ENCODE measurements at regions not wholly inside any gene's neighbourhood (a gene's known extent, or its start where the extent isn't known, plus 50 kb on each side); places are given as distances from the start of the nearest gene placed in this dataset.

DNA sequence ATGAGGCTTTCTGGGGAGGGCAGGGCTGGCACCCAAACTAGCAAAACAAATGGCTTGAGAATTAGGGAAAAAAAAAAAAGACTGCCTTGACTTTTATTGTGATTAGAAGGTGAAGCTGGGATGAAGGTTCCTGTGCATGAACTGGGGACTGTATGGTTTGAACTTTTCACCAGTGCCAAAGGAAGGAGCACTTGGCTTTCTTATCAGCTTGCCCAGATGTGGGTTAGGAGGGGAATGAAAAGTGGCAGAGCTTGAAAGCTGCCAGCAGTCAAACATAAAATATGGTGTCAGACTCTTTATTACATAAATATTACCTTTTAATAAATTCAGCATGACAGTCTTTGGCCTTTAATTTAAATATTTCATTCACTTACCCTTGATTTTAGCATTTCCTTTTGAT, 182.5 kb downstream of the PSAT1 start:
- dilution Hi-C loops (cut with MboI; ENCODE audit: extremely low pct_ligation_motif_present, low sequenced_read_pairs), result no loop called here
- Histone ChIP-seq H3K36me3 (ENCODE audit: control insufficient read depth in 2 of 2, extremely low read depth in 1 of 2, insufficient read depth in 2 of 2, low read length in 2 of 2) (no peaks in the 10 kb centered on the region), H3K27me3 (ENCODE audit: control insufficient read depth in 2 of 2, insufficient read depth in 2 of 2, low read length in 2 of 2) (no peaks in the 10 kb centered on the region), H2AFZ (ENCODE audit: low read depth, low read length) (no peak overlapping the region), H3K4me2 (ENCODE audit: insufficient read depth, low read length) (no peak overlapping the region), H3K9ac (replicated peaks; ENCODE audit: extremely low read depth, insufficient read depth, low read length) (no peak overlapping the region), H4K20me1 (replicated peaks; ENCODE audit: control insufficient read depth, extremely low read depth, insufficient read depth, low read length) (no peaks in the 10 kb centered on the region), H3K4me1 (ENCODE audit: control insufficient read depth, extremely low read depth, insufficient read depth, low read length) (no peaks in the 10 kb centered on the region), H3K9me1 (replicated peaks; ENCODE audit: control insufficient read depth, extremely low read depth, insufficient read depth, low read length) (no peaks in the 10 kb centered on the region), H3K79me2 (ENCODE audit: control insufficient read depth, insufficient read depth, low read length) (no peaks in the 10 kb centered on the region), H3K9me3 (replicated peaks; ENCODE audit: control insufficient read depth, insufficient read depth, low read length) (no peaks in the 10 kb centered on the region), H3K27ac (ENCODE audit: insufficient read depth, low read depth, low read length) (no peak overlapping the region), H3K4me3 (replicated peaks in 1 of 3; ENCODE audit: insufficient read depth in 1 of 3, low read depth in 1 of 3, low read length in 3 of 3) (no peak overlapping the region)
- no peak for TF ChIP-seq GATA2 (IDR thresholded peaks at IDR 0.05; ENCODE audit: insufficient read depth, insufficient read length, low read depth, low read length)
- TF ChIP-seq JUN (IDR thresholded peaks at IDR 0.05; ENCODE audit: borderline replicate concordance, insufficient read depth, insufficient read length, low read depth), result no peak
- TF ChIP-seq MYC (IDR thresholded peaks at IDR 0.05; ENCODE audit: low read depth, low read length), result no peak
- TF ChIP-seq FOS (IDR thresholded peaks at IDR 0.05; ENCODE audit: borderline replicate concordance, insufficient read depth, low read length), result no peak
- TF ChIP-seq POLR2A (IDR thresholded peaks at IDR 0.05; ENCODE audit: low read depth, low read length), result no peak
- TF ChIP-seq, protein P1, sequence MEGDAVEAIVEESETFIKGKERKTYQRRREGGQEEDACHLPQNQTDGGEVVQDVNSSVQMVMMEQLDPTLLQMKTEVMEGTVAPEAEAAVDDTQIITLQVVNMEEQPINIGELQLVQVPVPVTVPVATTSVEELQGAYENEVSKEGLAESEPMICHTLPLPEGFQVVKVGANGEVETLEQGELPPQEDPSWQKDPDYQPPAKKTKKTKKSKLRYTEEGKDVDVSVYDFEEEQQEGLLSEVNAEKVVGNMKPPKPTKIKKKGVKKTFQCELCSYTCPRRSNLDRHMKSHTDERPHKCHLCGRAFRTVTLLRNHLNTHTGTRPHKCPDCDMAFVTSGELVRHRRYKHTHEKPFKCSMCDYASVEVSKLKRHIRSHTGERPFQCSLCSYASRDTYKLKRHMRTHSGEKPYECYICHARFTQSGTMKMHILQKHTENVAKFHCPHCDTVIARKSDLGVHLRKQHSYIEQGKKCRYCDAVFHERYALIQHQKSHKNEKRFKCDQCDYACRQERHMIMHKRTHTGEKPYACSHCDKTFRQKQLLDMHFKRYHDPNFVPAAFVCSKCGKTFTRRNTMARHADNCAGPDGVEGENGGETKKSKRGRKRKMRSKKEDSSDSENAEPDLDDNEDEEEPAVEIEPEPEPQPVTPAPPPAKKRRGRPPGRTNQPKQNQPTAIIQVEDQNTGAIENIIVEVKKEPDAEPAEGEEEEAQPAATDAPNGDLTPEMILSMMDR (IDR thresholded peaks at IDR 0.05; ENCODE audit: extremely low read depth in 1 of 2, insufficient read depth in 1 of 2, low read depth in 1 of 2, low read length in 2 of 2), result no peak
- DNase-seq (ENCODE audit: low read depth, low spot score) (no peak), FAIRE-seq (no peak)
- CTCF ChIA-PET, result no interaction called here
- BruUV-seq (replicated peaks), result no TSS peak
- intact Hi-C loops (cut with micrococcal nuclease), result no loop called here
- POLR2A ChIA-PET, result no interaction called here

DNA sequence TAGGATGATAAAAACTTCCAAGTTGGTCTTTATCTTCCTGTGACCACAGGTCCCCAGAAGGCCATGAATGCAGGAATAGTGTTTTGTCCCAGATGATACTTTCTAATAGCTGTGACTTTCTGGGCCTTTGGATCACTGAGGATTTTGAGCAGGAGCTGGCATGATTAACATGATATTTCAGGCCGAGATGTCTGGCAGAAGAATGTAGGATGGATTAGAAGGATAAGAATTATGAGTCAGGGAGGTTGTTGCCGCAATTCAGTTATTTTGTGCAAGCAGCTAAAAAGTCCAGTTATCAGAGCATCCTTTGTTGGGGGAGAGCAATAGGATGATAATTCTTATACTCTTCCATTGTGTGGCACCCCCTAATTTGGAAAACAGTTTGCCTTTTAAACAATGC, 189.7 kb downstream of the PSAT1 start:
- TF ChIP-seq JUN (IDR thresholded peaks at IDR 0.05; ENCODE audit: borderline replicate concordance, insufficient read depth, insufficient read length, low read depth), result no peak
- TF ChIP-seq FOS (IDR thresholded peaks at IDR 0.05; ENCODE audit: borderline replicate concordance, insufficient read depth, low read length), result no peak
- TF ChIP-seq POLR2AphosphoS5 (IDR thresholded peaks at IDR 0.05; ENCODE audit: insufficient read depth, low read depth, low read length), result no peak
- TF ChIP-seq MYC (IDR thresholded peaks at IDR 0.05; ENCODE audit: low read depth, low read length), result no peak
- TF ChIP-seq GATA2 (IDR thresholded peaks at IDR 0.05; ENCODE audit: insufficient read depth, insufficient read length, low read depth, low read length), result no peak
- TF ChIP-seq, protein P2, sequence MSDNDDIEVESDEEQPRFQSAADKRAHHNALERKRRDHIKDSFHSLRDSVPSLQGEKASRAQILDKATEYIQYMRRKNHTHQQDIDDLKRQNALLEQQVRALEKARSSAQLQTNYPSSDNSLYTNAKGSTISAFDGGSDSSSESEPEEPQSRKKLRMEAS (IDR thresholded peaks at IDR 0.05; ENCODE audit: insufficient read depth, insufficient read length), result no peak
- TF ChIP-seq EZH2 (IDR thresholded peaks at IDR 0.05; ENCODE audit: borderline replicate concordance, low read depth, low read length, severe bottlenecking), result no peak
- TF ChIP-seq, protein P1 (IDR thresholded peaks at IDR 0.05; ENCODE audit: extremely low read depth in 1 of 2, insufficient read depth in 1 of 2, low read depth in 1 of 2, low read length in 2 of 2), result no peak
- no peak for TF ChIP-seq POLR2A (IDR thresholded peaks at IDR 0.05; ENCODE audit: low read depth, low read length)
- H3K27ac ChIP-seq (ENCODE audit: insufficient read depth, low read depth, low read length), result no peak overlapping the region
- FAIRE-seq (no peak), DNase-seq (ENCODE audit: low read depth, low spot score) (no peak)
- no peak overlapping the region for H2AFZ ChIP-seq (ENCODE audit: low read depth, low read length)
- no peaks in the 10 kb centered on the region for H3K9me3 ChIP-seq (replicated peaks; ENCODE audit: control insufficient read depth, insufficient read depth, low read length)
- dilution Hi-C loops (cut with MboI; ENCODE audit: extremely low pct_ligation_motif_present, low sequenced_read_pairs) (no loop called here), intact Hi-C loops (cut with micrococcal nuclease) (no loop called here)
- H3K9ac ChIP-seq (replicated peaks; ENCODE audit: extremely low read depth, insufficient read depth, low read length), result no peak overlapping the region
- H4K20me1 ChIP-seq (replicated peaks; ENCODE audit: control insufficient read depth, extremely low read depth, insufficient read depth, low read length), result no peaks in the 10 kb centered on the region
- H3K9me1 ChIP-seq (replicated peaks; ENCODE audit: control insufficient read depth, extremely low read depth, insufficient read depth, low read length), result no peaks in the 10 kb centered on the region
- no peak overlapping the region for H3K4me3 ChIP-seq (replicated peaks in 1 of 3; ENCODE audit: insufficient read depth in 1 of 3, low read depth in 1 of 3, low read length in 3 of 3)
- no peaks in the 10 kb centered on the region for H3K36me3 ChIP-seq (ENCODE audit: control insufficient read depth in 2 of 2, extremely low read depth in 1 of 2, insufficient read depth in 2 of 2, low read length in 2 of 2)
- no peaks in the 10 kb centered on the region for H3K27me3 ChIP-seq (ENCODE audit: control insufficient read depth in 2 of 2, insufficient read depth in 2 of 2, low read length in 2 of 2)
- ChIA-PET POLR2A (no interaction called here), CTCF (no interaction called here)
- H3K4me2 ChIP-seq (ENCODE audit: insufficient read depth, low read length), result no peak overlapping the region
- BruUV-seq (replicated peaks), result no TSS peak
- no peaks in the 10 kb centered on the region for H3K4me1 ChIP-seq (ENCODE audit: control insufficient read depth, extremely low read depth, insufficient read depth, low read length)
- H3K79me2 ChIP-seq (ENCODE audit: control insufficient read depth, insufficient read depth, low read length), result no peaks in the 10 kb centered on the region
